ENCODE measurements at regions not wholly inside any gene's neighbourhood (a gene's known extent, or its start where the extent isn't known, plus 50 kb on each side); places are given as distances from the start of the nearest gene placed in this dataset.

DNA sequence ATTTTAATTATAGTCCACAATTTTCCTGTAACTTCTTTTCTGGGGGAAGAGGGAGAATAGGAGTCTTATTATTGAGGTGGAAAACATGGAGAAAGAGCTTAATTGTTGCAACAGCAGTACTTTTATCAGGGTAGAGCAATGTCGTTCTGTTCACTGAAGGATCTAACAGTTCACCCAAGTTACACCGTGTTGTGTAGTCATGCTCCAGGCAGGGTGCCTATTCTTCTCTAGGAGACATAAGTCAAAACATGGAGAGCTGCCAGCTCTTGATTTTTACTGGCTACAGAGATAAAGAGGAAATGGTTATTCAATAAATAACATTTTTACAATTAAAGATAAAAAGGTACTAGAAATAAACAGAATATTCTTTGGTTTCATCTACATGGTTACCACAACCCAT, 594.3 kb upstream of the NETO1 start:
- TF ChIP-seq, protein P1, sequence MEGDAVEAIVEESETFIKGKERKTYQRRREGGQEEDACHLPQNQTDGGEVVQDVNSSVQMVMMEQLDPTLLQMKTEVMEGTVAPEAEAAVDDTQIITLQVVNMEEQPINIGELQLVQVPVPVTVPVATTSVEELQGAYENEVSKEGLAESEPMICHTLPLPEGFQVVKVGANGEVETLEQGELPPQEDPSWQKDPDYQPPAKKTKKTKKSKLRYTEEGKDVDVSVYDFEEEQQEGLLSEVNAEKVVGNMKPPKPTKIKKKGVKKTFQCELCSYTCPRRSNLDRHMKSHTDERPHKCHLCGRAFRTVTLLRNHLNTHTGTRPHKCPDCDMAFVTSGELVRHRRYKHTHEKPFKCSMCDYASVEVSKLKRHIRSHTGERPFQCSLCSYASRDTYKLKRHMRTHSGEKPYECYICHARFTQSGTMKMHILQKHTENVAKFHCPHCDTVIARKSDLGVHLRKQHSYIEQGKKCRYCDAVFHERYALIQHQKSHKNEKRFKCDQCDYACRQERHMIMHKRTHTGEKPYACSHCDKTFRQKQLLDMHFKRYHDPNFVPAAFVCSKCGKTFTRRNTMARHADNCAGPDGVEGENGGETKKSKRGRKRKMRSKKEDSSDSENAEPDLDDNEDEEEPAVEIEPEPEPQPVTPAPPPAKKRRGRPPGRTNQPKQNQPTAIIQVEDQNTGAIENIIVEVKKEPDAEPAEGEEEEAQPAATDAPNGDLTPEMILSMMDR (IDR thresholded peaks at IDR 0.05) = no peak
- TF ChIP-seq POLR2A (IDR thresholded peaks at IDR 0.05) = no peak
